ENCODE measurements at regions not wholly inside any gene's neighbourhood (a gene's known extent, or its start where the extent isn't known, plus 50 kb on each side); places are given as distances from the start of the nearest gene placed in this dataset.

DNA sequence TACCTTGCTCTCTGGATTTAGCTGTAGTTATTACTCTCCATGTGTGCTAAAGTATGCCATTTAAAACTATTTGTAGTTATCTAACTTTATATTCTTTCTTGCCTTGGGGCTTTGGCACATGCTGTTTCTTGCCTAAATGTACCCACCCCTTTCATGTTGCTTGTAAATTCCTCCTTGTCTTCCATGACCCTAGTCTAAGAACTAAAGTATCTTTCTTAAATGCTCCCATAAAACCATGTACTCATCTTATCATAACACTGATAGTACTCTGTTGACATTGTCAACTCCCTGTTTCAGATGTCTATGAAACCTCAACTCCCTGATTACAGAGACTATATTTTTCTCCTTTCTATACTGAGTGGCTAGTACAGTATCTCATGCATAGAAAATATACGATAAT, 564.9 kb upstream of the IRAK1BP1 start:
- Histone ChIP-seq H3K14ac (replicated peaks; ENCODE audit: low read depth, low read length) (no peak overlapping the region), H4K91ac (ENCODE audit: insufficient read depth, low read depth, low read length) (no peak overlapping the region), H3K9me3 (ENCODE audit: control insufficient read depth, insufficient read depth, low read length) (no peaks in the 10 kb centered on the region), H3K9me1 (ENCODE audit: insufficient read depth, low read length) (no peaks in the 10 kb centered on the region), H2BK5ac (ENCODE audit: low read depth, low read length, poor library complexity, severe bottlenecking) (no peak overlapping the region), H3K56ac (ENCODE audit: extremely low read depth, insufficient read depth, low read length) (no peak overlapping the region), H3K27ac (ENCODE audit: insufficient read depth, low read length) (no peak overlapping the region), H3K4me2 (ENCODE audit: low read depth, low read length) (no peak overlapping the region), H2BK120ac (ENCODE audit: low read depth, low read length) (no peak overlapping the region), H3K9ac (ENCODE audit: low read depth, low read length) (no peak overlapping the region), H3K4me3 (ENCODE audit: insufficient read depth, low read depth, low read length) (no peak overlapping the region), H3K18ac (ENCODE audit: low read depth, low read length) (no peak overlapping the region), H2BK15ac (ENCODE audit: low read depth, low read length) (no peak overlapping the region), H3K36me3 (ENCODE audit: control insufficient read depth, insufficient read depth, low read length) (no peaks in the 10 kb centered on the region), H2AK5ac (ENCODE audit: low read depth, low read length) (no peak overlapping the region), H3K27me3 (ENCODE audit: control insufficient read depth, insufficient read depth, low read length) (no peaks in the 10 kb centered on the region), H3K4ac (ENCODE audit: low read depth, low read length) (no peak overlapping the region), H3K4me1 (ENCODE audit: control insufficient read depth, insufficient read depth, low read length) (no peaks in the 10 kb centered on the region), H2AFZ (replicated peaks; ENCODE audit: low read length, poor library complexity) (no peak overlapping the region), H3K23ac (ENCODE audit: low read depth, low read length) (no peak overlapping the region), H3K79me1 (ENCODE audit: low read depth in 1 of 2, low read length in 2 of 2) (no peaks in the 10 kb centered on the region), H2BK20ac (ENCODE audit: low read depth, low read length) (no peak overlapping the region), H4K8ac (ENCODE audit: low read depth in 2 of 2, low read length in 2 of 2) (no peak overlapping the region), H2AK9ac (replicated peaks; ENCODE audit: low read depth, low read length, poor library complexity) (no peak overlapping the region), H4K5ac (ENCODE audit: low read depth, low read length) (no peak overlapping the region), H4K20me1 (ENCODE audit: insufficient read depth, low read length) (no peaks in the 10 kb centered on the region)
- DNase-seq, result no peak
- CTCF ChIA-PET, result no interaction called here
- in situ Hi-C loops (cut with MboI; ENCODE audit: low sequenced_read_pairs), result no loop called here
- no peak for ATAC-seq (ENCODE audit: low read depth)
- no CpG with 5 or more reads among the region's 1 CpG for WGBS, 2 experiments (ENCODE audit: extremely low coverage in 2 of 2, insufficient read length in 1 of 2)
- no peak for TF ChIP-seq FOS (IDR thresholded peaks at IDR 0.05; ENCODE audit: low read depth, low read length)
- TF ChIP-seq, protein P1, sequence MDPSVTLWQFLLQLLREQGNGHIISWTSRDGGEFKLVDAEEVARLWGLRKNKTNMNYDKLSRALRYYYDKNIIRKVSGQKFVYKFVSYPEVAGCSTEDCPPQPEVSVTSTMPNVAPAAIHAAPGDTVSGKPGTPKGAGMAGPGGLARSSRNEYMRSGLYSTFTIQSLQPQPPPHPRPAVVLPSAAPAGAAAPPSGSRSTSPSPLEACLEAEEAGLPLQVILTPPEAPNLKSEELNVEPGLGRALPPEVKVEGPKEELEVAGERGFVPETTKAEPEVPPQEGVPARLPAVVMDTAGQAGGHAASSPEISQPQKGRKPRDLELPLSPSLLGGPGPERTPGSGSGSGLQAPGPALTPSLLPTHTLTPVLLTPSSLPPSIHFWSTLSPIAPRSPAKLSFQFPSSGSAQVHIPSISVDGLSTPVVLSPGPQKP (IDR thresholded peaks at IDR 0.05; ENCODE audit: borderline replicate concordance, low read depth, low read length), result no peak
- TF ChIP-seq, protein P2, sequence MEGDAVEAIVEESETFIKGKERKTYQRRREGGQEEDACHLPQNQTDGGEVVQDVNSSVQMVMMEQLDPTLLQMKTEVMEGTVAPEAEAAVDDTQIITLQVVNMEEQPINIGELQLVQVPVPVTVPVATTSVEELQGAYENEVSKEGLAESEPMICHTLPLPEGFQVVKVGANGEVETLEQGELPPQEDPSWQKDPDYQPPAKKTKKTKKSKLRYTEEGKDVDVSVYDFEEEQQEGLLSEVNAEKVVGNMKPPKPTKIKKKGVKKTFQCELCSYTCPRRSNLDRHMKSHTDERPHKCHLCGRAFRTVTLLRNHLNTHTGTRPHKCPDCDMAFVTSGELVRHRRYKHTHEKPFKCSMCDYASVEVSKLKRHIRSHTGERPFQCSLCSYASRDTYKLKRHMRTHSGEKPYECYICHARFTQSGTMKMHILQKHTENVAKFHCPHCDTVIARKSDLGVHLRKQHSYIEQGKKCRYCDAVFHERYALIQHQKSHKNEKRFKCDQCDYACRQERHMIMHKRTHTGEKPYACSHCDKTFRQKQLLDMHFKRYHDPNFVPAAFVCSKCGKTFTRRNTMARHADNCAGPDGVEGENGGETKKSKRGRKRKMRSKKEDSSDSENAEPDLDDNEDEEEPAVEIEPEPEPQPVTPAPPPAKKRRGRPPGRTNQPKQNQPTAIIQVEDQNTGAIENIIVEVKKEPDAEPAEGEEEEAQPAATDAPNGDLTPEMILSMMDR (conservative IDR thresholded peaks at IDR 0.05; ENCODE audit: low read depth, low read length), result no peak
- TF ChIP-seq POLR2A (IDR thresholded peaks at IDR 0.05; ENCODE audit: low read depth, low read length), result no peak
- no peak for TF ChIP-seq NFE2L2 (IDR thresholded peaks at IDR 0.05; ENCODE audit: low read depth, low read length)
- intact Hi-C loops (cut with micrococcal nuclease), result no loop called here
- dilution Hi-C loops (cut with HindIII; ENCODE audit: low sequenced_read_pairs, unreplicated experiment), result no loop called here
- BruUV-seq (replicated peaks), result no TSS peak
- POLR2A ChIA-PET (ENCODE audit: unreplicated experiment), result no interaction called here

All from IMR-90 (cell line).